ENCODE measurements at regions not wholly inside any gene's neighbourhood (a gene's known extent, or its start where the extent isn't known, plus 50 kb on each side); places are given as distances from the start of the nearest gene placed in this dataset.

DNA sequence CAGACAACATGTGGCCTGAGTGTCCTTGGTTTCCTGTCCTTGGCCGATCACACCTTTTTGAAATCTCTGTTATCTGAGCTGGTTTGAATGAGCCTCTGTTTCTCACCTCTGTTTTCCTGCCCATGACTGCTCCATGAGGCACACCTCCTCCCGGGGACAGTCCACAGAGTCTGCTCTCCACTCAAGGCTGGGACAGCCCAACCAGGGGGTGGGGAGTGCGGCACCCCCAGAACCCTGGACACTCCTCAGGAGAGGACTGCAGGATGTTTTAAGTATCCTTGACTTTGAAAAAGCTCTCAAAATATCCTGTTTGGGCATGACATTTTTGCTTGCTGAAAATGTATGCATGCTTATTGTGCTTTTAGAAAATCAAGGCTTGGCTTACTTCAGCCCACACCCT is 333.0 kb upstream of the N4BP1 start:
- DNase-seq (ENCODE audit: low read depth) = no peak
- no peak for TF ChIP-seq CTCF (IDR thresholded peaks at IDR 0.05; ENCODE audit: insufficient read depth, low read depth, low read length)
- H3K4me3 ChIP-seq (ENCODE audit: low read depth, low read length) = no peak overlapping the region
- no peaks in the 10 kb centered on the region for H3K36me3 ChIP-seq (ENCODE audit: control insufficient read depth, insufficient read depth, low read length)
- ChIA-PET POLR2A (no interaction called here), CTCF (interaction anchor here (1.4 kb wide), 1 partner anchor 13 kb away, joined by 3 read pairs; no protein-coding TSS in a partner anchor)
- peaks cover 4% of the 10 kb centered on the region for H3K27me3 ChIP-seq (ENCODE audit: control insufficient read depth, insufficient read depth, low read length)

GRCh38 chr16:48936811-48937210 is 326.8 kb upstream of the N4BP1 start:
- H3K36me3 ChIP-seq (ENCODE audit: control insufficient read depth, insufficient read depth, low read length) = no peaks in the 10 kb centered on the region
- POLR2A ChIA-PET = no interaction called here
- no peak for TF ChIP-seq CTCF (IDR thresholded peaks at IDR 0.05; ENCODE audit: insufficient read depth, low read depth, low read length)
- DNase-seq (ENCODE audit: low read depth) = no peak
- no peak overlapping the region for H3K4me3 ChIP-seq (ENCODE audit: low read depth, low read length)
- H3K27me3 ChIP-seq (ENCODE audit: control insufficient read depth, insufficient read depth, low read length) = peaks cover 4% of the 10 kb centered on the region
- CTCF ChIA-PET = interaction anchor here (0.6 kb wide), 1 partner anchor 184 kb away, joined by 3 read pairs; no protein-coding TSS in a partner anchor

- no peaks in the 10 kb centered on the region for H3K27me3 ChIP-seq (ENCODE audit: control insufficient read depth, insufficient read depth, low read length)
- no peak for DNase-seq (ENCODE audit: low read depth)
- H3K36me3 ChIP-seq (ENCODE audit: control insufficient read depth, insufficient read depth, low read length) = no peaks in the 10 kb centered on the region
- no peak for TF ChIP-seq CTCF (IDR thresholded peaks at IDR 0.05; ENCODE audit: insufficient read depth, low read depth, low read length)
- ChIA-PET CTCF (no interaction called here), POLR2A (no interaction called here)
- H3K4me3 ChIP-seq (ENCODE audit: low read depth, low read length) = no peak overlapping the region
Measured at GRCh38 chr16:48932216-48932855, 322.4 kb upstream of the N4BP1 start.

GRCh38 chr16:48930951-48931553 is 321.1 kb upstream of the N4BP1 start:
- H3K27me3 ChIP-seq (ENCODE audit: control insufficient read depth, insufficient read depth, low read length) = no peaks in the 10 kb centered on the region
- ChIA-PET CTCF (no interaction called here), POLR2A (no interaction called here)
- DNase-seq (ENCODE audit: low read depth) = no peak
- no peak for TF ChIP-seq CTCF (IDR thresholded peaks at IDR 0.05; ENCODE audit: insufficient read depth, low read depth, low read length)
- no peak overlapping the region for H3K4me3 ChIP-seq (ENCODE audit: low read depth, low read length)
- no peaks in the 10 kb centered on the region for H3K36me3 ChIP-seq (ENCODE audit: control insufficient read depth, insufficient read depth, low read length)

DNA sequence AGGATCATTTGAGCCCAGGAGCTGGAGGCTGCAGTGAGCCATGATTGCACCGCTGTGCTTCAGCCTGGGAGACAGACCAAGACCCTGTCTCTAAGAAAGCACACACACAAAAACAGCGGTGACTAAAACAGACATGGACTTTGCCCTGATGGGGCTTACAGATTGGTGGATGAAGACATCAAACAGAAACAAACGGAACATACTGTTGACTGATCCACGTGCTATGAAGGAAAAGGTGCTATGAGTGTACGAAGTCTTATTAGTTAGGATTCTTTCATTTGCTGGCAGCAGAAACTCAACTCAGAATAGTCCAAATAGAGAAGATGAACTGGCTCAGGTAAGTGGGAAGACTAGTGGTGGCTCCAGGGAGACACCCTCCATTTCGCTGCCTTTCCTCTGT is 309.8 kb upstream of the N4BP1 start:
- Histone ChIP-seq H3K4me3 (ENCODE audit: low read depth, low read length) (no peak overlapping the region), H3K27me3 (ENCODE audit: control insufficient read depth, insufficient read depth, low read length) (no peaks in the 10 kb centered on the region), H3K36me3 (ENCODE audit: control insufficient read depth, insufficient read depth, low read length) (no peaks in the 10 kb centered on the region)
- no peak for TF ChIP-seq CTCF (IDR thresholded peaks at IDR 0.05; ENCODE audit: insufficient read depth, low read depth, low read length)
- ChIA-PET POLR2A (no interaction called here), CTCF (no interaction called here)
- no peak for DNase-seq (ENCODE audit: low read depth)

Measured in BJ (cell line).